ENCODE measurements at regions not wholly inside any gene's neighbourhood (a gene's known extent, or its start where the extent isn't known, plus 50 kb on each side); places are given as distances from the start of the nearest gene placed in this dataset.
"Not testable (repeated sequence)": the region's sequence is repeated elsewhere in the genome, so short reads cannot be mapped to it uniquely, and the experiment has no call there.

GRCh38 chr1:94661431-94661932 is 119.9 kb upstream of the F3 start:
- peaks cover 6% of the 10 kb centered on the region for H3K4me1 ChIP-seq (ENCODE audit: insufficient read depth, low read length, poor library complexity, severe bottlenecking)
- no peaks in the 10 kb centered on the region for H3K9me2 ChIP-seq (replicated peaks; ENCODE audit: low read depth, low read length)
- H2AFZ ChIP-seq (ENCODE audit: low read length) = no peak overlapping the region
- no peaks in the 10 kb centered on the region for H3K9me3 ChIP-seq (ENCODE audit: insufficient read depth, low read depth, low read length)
- no peaks in the 10 kb centered on the region for H3K79me2 ChIP-seq (ENCODE audit: insufficient read depth, low read length)
- TF ChIP-seq EZH2phosphoT487 (IDR thresholded peaks at IDR 0.05; ENCODE audit: borderline replicate concordance) = no peak
- TF ChIP-seq CTCF (conservative IDR thresholded peaks at IDR 0.05; ENCODE audit: low read length) = no peak
- H3K27me3 ChIP-seq (ENCODE audit: insufficient read depth, low read length, poor library complexity, severe bottlenecking) = no peaks in the 10 kb centered on the region
- no peaks in the 10 kb centered on the region for H3K36me3 ChIP-seq (ENCODE audit: insufficient read depth, low read length)
- no peaks in the 10 kb centered on the region for H3F3A ChIP-seq (ENCODE audit: low read depth)
- no peaks in the 10 kb centered on the region for H4K20me1 ChIP-seq (ENCODE audit: insufficient read depth, low read length, poor library complexity, severe bottlenecking)
- no peak overlapping the region for H3K4me2 ChIP-seq (ENCODE audit: low read depth, low read length, poor library complexity, severe bottlenecking)
- no peak overlapping the region for H3K4me3 ChIP-seq (ENCODE audit: low read length, poor library complexity, severe bottlenecking)
- H3K9ac ChIP-seq (ENCODE audit: low read depth, low read length, poor library complexity, severe bottlenecking) = no peak overlapping the region

GRCh38 chr1:94660994-94661393 is 119.4 kb upstream of the F3 start:
- H3K36me3 ChIP-seq (ENCODE audit: insufficient read depth, low read length) = no peaks in the 10 kb centered on the region
- H4K20me1 ChIP-seq (ENCODE audit: insufficient read depth, low read length, poor library complexity, severe bottlenecking) = no peaks in the 10 kb centered on the region
- H3F3A ChIP-seq (ENCODE audit: low read depth) = no peaks in the 10 kb centered on the region
- H2AFZ ChIP-seq (ENCODE audit: low read length) = no peak overlapping the region
- no peak overlapping the region for H3K4me2 ChIP-seq (ENCODE audit: low read depth, low read length, poor library complexity, severe bottlenecking)
- no peak overlapping the region for H3K9ac ChIP-seq (ENCODE audit: low read depth, low read length, poor library complexity, severe bottlenecking)
- no peak overlapping the region for H3K4me3 ChIP-seq (ENCODE audit: low read length, poor library complexity, severe bottlenecking)
- no peak for TF ChIP-seq CTCF (conservative IDR thresholded peaks at IDR 0.05; ENCODE audit: low read length)
- no peak for TF ChIP-seq EZH2phosphoT487 (IDR thresholded peaks at IDR 0.05; ENCODE audit: borderline replicate concordance)
- H3K79me2 ChIP-seq (ENCODE audit: insufficient read depth, low read length) = no peaks in the 10 kb centered on the region
- H3K9me3 ChIP-seq (ENCODE audit: insufficient read depth, low read depth, low read length) = no peaks in the 10 kb centered on the region
- no peaks in the 10 kb centered on the region for H3K9me2 ChIP-seq (replicated peaks; ENCODE audit: low read depth, low read length)
- peaks cover 1% of the 10 kb centered on the region for H3K4me1 ChIP-seq (ENCODE audit: insufficient read depth, low read length, poor library complexity, severe bottlenecking)
- H3K27me3 ChIP-seq (ENCODE audit: insufficient read depth, low read length, poor library complexity, severe bottlenecking) = no peaks in the 10 kb centered on the region

GRCh38 chr1:94660258-94660657 is 118.7 kb upstream of the F3 start:
- Histone ChIP-seq H3K4me2 (ENCODE audit: low read depth, low read length, poor library complexity, severe bottlenecking) (no peak overlapping the region), H3K9me3 (ENCODE audit: insufficient read depth, low read depth, low read length) (no peaks in the 10 kb centered on the region), H4K20me1 (ENCODE audit: insufficient read depth, low read length, poor library complexity, severe bottlenecking) (no peaks in the 10 kb centered on the region), H3K27me3 (ENCODE audit: insufficient read depth, low read length, poor library complexity, severe bottlenecking) (no peaks in the 10 kb centered on the region), H3K9me2 (replicated peaks; ENCODE audit: low read depth, low read length) (no peaks in the 10 kb centered on the region), H3K4me3 (ENCODE audit: low read length, poor library complexity, severe bottlenecking) (no peak overlapping the region), H3K9ac (ENCODE audit: low read depth, low read length, poor library complexity, severe bottlenecking) (no peak overlapping the region), H3K4me1 (ENCODE audit: insufficient read depth, low read length, poor library complexity, severe bottlenecking) (no peaks in the 10 kb centered on the region), H3F3A (ENCODE audit: low read depth) (no peaks in the 10 kb centered on the region), H2AFZ (ENCODE audit: low read length) (no peak overlapping the region), H3K79me2 (ENCODE audit: insufficient read depth, low read length) (no peaks in the 10 kb centered on the region), H3K36me3 (ENCODE audit: insufficient read depth, low read length) (no peaks in the 10 kb centered on the region)
- no peak for TF ChIP-seq EZH2phosphoT487 (IDR thresholded peaks at IDR 0.05; ENCODE audit: borderline replicate concordance)
- TF ChIP-seq CTCF (conservative IDR thresholded peaks at IDR 0.05; ENCODE audit: low read length) = no peak

GRCh38 chr1:94659202-94659601 is 117.6 kb upstream of the F3 start:
- H3K9ac ChIP-seq (ENCODE audit: low read depth, low read length, poor library complexity, severe bottlenecking); H3K4me2 ChIP-seq (ENCODE audit: low read depth, low read length, poor library complexity, severe bottlenecking); H3K4me1 ChIP-seq (ENCODE audit: insufficient read depth, low read length, poor library complexity, severe bottlenecking); H3K9me2 ChIP-seq (replicated peaks; ENCODE audit: low read depth, low read length); H3F3A ChIP-seq (ENCODE audit: low read depth); H4K20me1 ChIP-seq (ENCODE audit: insufficient read depth, low read length, poor library complexity, severe bottlenecking); H3K79me2 ChIP-seq (ENCODE audit: insufficient read depth, low read length); H3K9me3 ChIP-seq (ENCODE audit: insufficient read depth, low read depth, low read length); H3K27me3 ChIP-seq (ENCODE audit: insufficient read depth, low read length, poor library complexity, severe bottlenecking); H3K36me3 ChIP-seq (ENCODE audit: insufficient read depth, low read length); H2AFZ ChIP-seq (ENCODE audit: low read length); H3K4me3 ChIP-seq (ENCODE audit: low read length, poor library complexity, severe bottlenecking): not testable (repeated sequence)
